ENCODE measurements at regions not wholly inside any gene's neighbourhood (a gene's known extent, or its start where the extent isn't known, plus 50 kb on each side); places are given as distances from the start of the nearest gene placed in this dataset.

DNA sequence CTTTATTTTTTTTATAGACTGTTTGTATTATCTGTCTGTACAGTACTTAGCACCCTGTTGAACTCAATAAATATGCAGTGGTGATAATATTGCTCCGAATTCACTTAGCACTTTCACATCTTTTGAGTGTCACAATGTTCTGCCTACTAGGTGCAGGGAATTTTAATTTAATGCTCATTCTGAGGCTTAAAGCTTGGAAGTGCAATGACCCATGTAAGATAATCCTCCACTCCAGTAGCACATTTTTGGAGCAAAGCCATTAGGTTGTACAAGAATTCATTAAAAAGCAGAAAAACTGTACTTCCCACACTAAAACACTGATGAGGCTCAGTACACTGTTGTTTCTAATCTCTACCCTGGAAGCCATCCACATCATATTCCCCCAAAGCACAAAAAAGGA is 255.3 kb upstream of the MTNR1B start:
- DNase-seq (ENCODE audit: low read depth, low spot score) = no peak
- CTCF ChIA-PET = no interaction called here
- no peaks in the 10 kb centered on the region for H3K27me3 ChIP-seq (ENCODE audit: control insufficient read depth, insufficient read depth, low read length)
- H3K27ac ChIP-seq (ENCODE audit: low read depth, low read length) = no peak overlapping the region
- no peaks in the 10 kb centered on the region for H3K9me3 ChIP-seq (ENCODE audit: control insufficient read depth, insufficient read depth, low read length)
- TF ChIP-seq CTCF (IDR thresholded peaks at IDR 0.05; ENCODE audit: low read depth, low read length) = no peak
- H3K4me3 ChIP-seq (ENCODE audit: low read depth, low read length) = no peak overlapping the region
- POLR2A ChIA-PET = no interaction called here

DNA sequence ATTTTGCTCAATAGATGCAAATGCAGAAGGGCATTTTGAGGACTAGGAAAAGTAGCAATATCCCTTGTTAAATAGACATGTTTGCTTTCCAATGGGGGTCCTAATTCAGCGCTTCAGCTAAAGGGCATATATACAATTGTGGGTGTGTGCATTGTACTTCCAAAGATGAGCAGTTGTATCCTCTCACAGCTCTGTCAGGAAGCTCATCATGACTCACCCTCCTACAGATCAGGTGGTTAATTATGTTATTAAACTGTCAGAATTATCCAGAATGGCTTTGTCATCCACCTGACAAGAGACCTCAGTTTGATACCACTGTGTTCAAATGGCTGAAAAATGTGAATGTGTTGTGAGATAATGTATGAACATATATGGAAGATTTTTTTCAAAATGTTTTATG is 252.2 kb upstream of the MTNR1B start:
- DNase-seq (ENCODE audit: low read depth, low spot score) = no peak
- Histone ChIP-seq H3K27ac (ENCODE audit: low read depth, low read length) (no peak overlapping the region), H3K4me3 (ENCODE audit: low read depth, low read length) (no peak overlapping the region), H3K9me3 (ENCODE audit: control insufficient read depth, insufficient read depth, low read length) (no peaks in the 10 kb centered on the region), H3K27me3 (ENCODE audit: control insufficient read depth, insufficient read depth, low read length) (no peaks in the 10 kb centered on the region)
- POLR2A ChIA-PET = no interaction called here
- CTCF ChIA-PET = no interaction called here
- no peak for TF ChIP-seq CTCF (IDR thresholded peaks at IDR 0.05; ENCODE audit: low read depth, low read length)

GRCh38 chr11:92720385-92720784 is 249.1 kb upstream of the MTNR1B start:
- H3K9me3 ChIP-seq (ENCODE audit: control insufficient read depth, insufficient read depth, low read length) = no peaks in the 10 kb centered on the region
- H3K27ac ChIP-seq (ENCODE audit: low read depth, low read length) = no peak overlapping the region
- no peak for DNase-seq (ENCODE audit: low read depth, low spot score)
- no peak overlapping the region for H3K4me3 ChIP-seq (ENCODE audit: low read depth, low read length)
- POLR2A ChIA-PET = no interaction called here
- CTCF ChIA-PET = no interaction called here
- no peaks in the 10 kb centered on the region for H3K27me3 ChIP-seq (ENCODE audit: control insufficient read depth, insufficient read depth, low read length)
- no peak for TF ChIP-seq CTCF (IDR thresholded peaks at IDR 0.05; ENCODE audit: low read depth, low read length)

GRCh38 chr11:92725352-92725751 is 244.1 kb upstream of the MTNR1B start:
- DNase-seq (ENCODE audit: low read depth, low spot score) = no peak
- Histone ChIP-seq H3K27me3 (ENCODE audit: control insufficient read depth, insufficient read depth, low read length) (no peaks in the 10 kb centered on the region), H3K27ac (ENCODE audit: low read depth, low read length) (no peak overlapping the region), H3K4me3 (ENCODE audit: low read depth, low read length) (no peak overlapping the region), H3K9me3 (ENCODE audit: control insufficient read depth, insufficient read depth, low read length) (no peaks in the 10 kb centered on the region)
- CTCF ChIA-PET = no interaction called here
- TF ChIP-seq CTCF (IDR thresholded peaks at IDR 0.05; ENCODE audit: low read depth, low read length) = no peak
- POLR2A ChIA-PET = no interaction called here

GRCh38 chr11:92727123-92727522 is 242.3 kb upstream of the MTNR1B start:
- H3K27me3 ChIP-seq (ENCODE audit: control insufficient read depth, insufficient read depth, low read length) = no peaks in the 10 kb centered on the region
- POLR2A ChIA-PET = no interaction called here
- DNase-seq (ENCODE audit: low read depth, low spot score) = no peak
- TF ChIP-seq CTCF (IDR thresholded peaks at IDR 0.05; ENCODE audit: low read depth, low read length) = no peak
- no peaks in the 10 kb centered on the region for H3K9me3 ChIP-seq (ENCODE audit: control insufficient read depth, insufficient read depth, low read length)
- CTCF ChIA-PET = no interaction called here
- no peak overlapping the region for H3K4me3 ChIP-seq (ENCODE audit: low read depth, low read length)
- H3K27ac ChIP-seq (ENCODE audit: low read depth, low read length) = no peak overlapping the region

Data from AG04450 (cell line).